H54 (cell line): ENCODE measurements at regions not wholly inside any gene's neighbourhood (a gene's known extent, or its start where the extent isn't known, plus 50 kb on each side); places are given as distances from the start of the nearest gene placed in this dataset.
"Not testable (repeated sequence)": the region's sequence is repeated elsewhere in the genome, so short reads cannot be mapped to it uniquely, and the experiment has no call there.

Source experiments
- DNase-seq: peaks from one replicate; pipeline ENCODE4 v3.0.0; 2011; ENCODE audit warnings: low spot score, mixed read lengths; ENCODE audit not compliant: insufficient read length
- FAIRE-seq: peaks from 3 replicates; lab custom pipeline; 2011; peaks lifted over from hg19 to GRCh38; lab: Jason Lieb, UNC
- POLR2A ChIP-seq: IDR thresholded peaks from 2 replicates; pipeline ENCODE4 v1.6.1; 2011; ENCODE audit warnings: low read depth, mild to moderate bottlenecking, low read length

- no peak for FAIRE-seq
- no peak for TF ChIP-seq POLR2A
- DNase-seq: no peak
Observed at GRCh38 chr16:46519063-46519462, 102.1 kb downstream of the SHCBP1 start.

- no peak for TF ChIP-seq POLR2A
- no peak for FAIRE-seq
Observed at GRCh38 chr16:46496701-46497100, 124.5 kb downstream of the SHCBP1 start.

GRCh38 chr16:46482895-46483294 is 138.3 kb downstream of the SHCBP1 start:
- FAIRE-seq (no peak), DNase-seq (peak; percentile 2)
- no peak for TF ChIP-seq POLR2A

More at GRCh38 chr16:46496701-46497100, 124.5 kb downstream of the SHCBP1 start:
- DNase-seq: no peak

GRCh38 chr16:46466239-46466638 is 154.9 kb downstream of the SHCBP1 start:
- no peak for DNase-seq
- no peak for TF ChIP-seq POLR2A
- FAIRE-seq: no peak

GRCh38 chr16:46454801-46455200 is 166.4 kb downstream of the SHCBP1 start:
- DNase-seq, FAIRE-seq: not testable (repeated sequence)

- FAIRE-seq (no peak), DNase-seq (no peak)
- TF ChIP-seq POLR2A: no peak
Observed at GRCh38 chr16:46428108-46429061, 192.8 kb downstream of the SHCBP1 start.

GRCh38 chr16:46427340-46428107 is 193.7 kb downstream of the SHCBP1 start:
- no peak for TF ChIP-seq POLR2A
- DNase-seq (no peak), FAIRE-seq (no peak)

- FAIRE-seq: no peak
- no peak for TF ChIP-seq POLR2A
- DNase-seq: no peak
Observed at GRCh38 chr16:46426336-46426735, 194.8 kb downstream of the SHCBP1 start.

- FAIRE-seq (no peak), DNase-seq (no peak)
- no peak for TF ChIP-seq POLR2A
Observed at GRCh38 chr16:46404028-46404427, 217.2 kb downstream of the SHCBP1 start.

GRCh38 chr16:46398559-46398958 is 222.6 kb downstream of the SHCBP1 start:
- DNase-seq, FAIRE-seq: not testable (repeated sequence)

- not testable (repeated sequence) for FAIRE-seq
Observed at GRCh38 chr16:46396883-46397270, 224.3 kb downstream of the SHCBP1 start.

GRCh38 chr16:46396131-46396882 is 224.9 kb downstream of the SHCBP1 start:
- FAIRE-seq, DNase-seq: not testable (repeated sequence)

More at GRCh38 chr16:46396883-46397270, 224.3 kb downstream of the SHCBP1 start:
- DNase-seq: not testable (repeated sequence)

GRCh38 chr16:46395391-46395921 is 225.7 kb downstream of the SHCBP1 start:
- FAIRE-seq, DNase-seq: not testable (repeated sequence)

- not testable (repeated sequence) for DNase-seq, FAIRE-seq
Observed at GRCh38 chr16:46394963-46395362, 226.2 kb downstream of the SHCBP1 start.

- DNase-seq, FAIRE-seq: not testable (repeated sequence)
Observed at GRCh38 chr16:46394149-46394548, 227.0 kb downstream of the SHCBP1 start.

GRCh38 chr16:46392930-46393722 is 228.1 kb downstream of the SHCBP1 start:
- not testable (repeated sequence) for DNase-seq, FAIRE-seq

GRCh38 chr16:46390660-46391462 is 230.3 kb downstream of the SHCBP1 start:
- not testable (repeated sequence) for FAIRE-seq, DNase-seq
